NB4 (cell line): ENCODE measurements at regions not wholly inside any gene's neighbourhood (a gene's known extent, or its start where the extent isn't known, plus 50 kb on each side); places are given as distances from the start of the nearest gene placed in this dataset.

Experiments used
- DNase-seq: peaks from one replicate; pipeline ENCODE4 v3.0.0; 2010; ENCODE audit warnings: low read depth
- H3K4me3 ChIP-seq: one replicate; pipeline ENCODE4 v1.5.1; 2011; ENCODE audit warnings: mild to moderate bottlenecking, low read depth, low read length, moderate library complexity
- MYC ChIP-seq: IDR thresholded peaks from 2 replicates; pipeline ENCODE4 v1.6.1; 2011; ENCODE audit warnings: low read depth, low read length
- POLR2A ChIP-seq: IDR thresholded peaks from 2 replicates; pipeline ENCODE4 v1.6.1; 2011; ENCODE audit warnings: mild to moderate bottlenecking; ENCODE audit not compliant: insufficient read length; ENCODE audit errors: extremely low read depth
- TF ChIP-seq, protein P1 (sequence below): IDR thresholded peaks from one replicate; pipeline ENCODE4 v1.5.1; 2012; ENCODE audit warnings: low read depth, low read length
- TF ChIP-seq, protein P2 (sequence below): IDR thresholded peaks from 2 replicates; pipeline ENCODE4 v1.6.1; 2011; ENCODE audit warnings: low read depth, low read length

DNA sequence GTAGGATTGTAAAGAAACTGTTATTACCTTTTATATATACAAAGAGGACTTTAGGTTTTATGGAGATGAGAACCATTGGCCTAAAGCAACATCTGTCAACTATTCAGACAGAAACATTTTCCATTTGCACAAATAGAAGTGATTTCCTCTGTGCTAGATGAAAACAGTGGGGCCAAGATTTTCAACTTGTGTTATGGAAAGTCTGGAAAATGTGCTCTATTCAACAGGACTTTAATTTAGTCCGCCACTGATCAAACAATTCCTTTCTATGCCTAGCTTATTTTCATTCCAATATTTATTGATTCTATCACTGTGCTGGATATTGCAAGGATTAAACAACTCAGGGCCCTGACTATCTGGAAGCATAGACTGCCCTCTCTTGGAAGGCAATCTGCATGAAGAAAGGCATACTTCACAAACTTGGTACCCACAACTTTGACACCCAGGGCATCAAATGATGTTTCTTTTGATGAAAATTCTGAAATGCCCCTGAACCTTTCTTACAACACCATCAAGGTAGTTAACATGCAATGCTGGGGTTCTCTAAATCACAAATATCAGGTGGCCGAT, 126.6 kb upstream of the HMHB1 start:
- TF ChIP-seq MYC: no peak
- TF ChIP-seq, protein P1, sequence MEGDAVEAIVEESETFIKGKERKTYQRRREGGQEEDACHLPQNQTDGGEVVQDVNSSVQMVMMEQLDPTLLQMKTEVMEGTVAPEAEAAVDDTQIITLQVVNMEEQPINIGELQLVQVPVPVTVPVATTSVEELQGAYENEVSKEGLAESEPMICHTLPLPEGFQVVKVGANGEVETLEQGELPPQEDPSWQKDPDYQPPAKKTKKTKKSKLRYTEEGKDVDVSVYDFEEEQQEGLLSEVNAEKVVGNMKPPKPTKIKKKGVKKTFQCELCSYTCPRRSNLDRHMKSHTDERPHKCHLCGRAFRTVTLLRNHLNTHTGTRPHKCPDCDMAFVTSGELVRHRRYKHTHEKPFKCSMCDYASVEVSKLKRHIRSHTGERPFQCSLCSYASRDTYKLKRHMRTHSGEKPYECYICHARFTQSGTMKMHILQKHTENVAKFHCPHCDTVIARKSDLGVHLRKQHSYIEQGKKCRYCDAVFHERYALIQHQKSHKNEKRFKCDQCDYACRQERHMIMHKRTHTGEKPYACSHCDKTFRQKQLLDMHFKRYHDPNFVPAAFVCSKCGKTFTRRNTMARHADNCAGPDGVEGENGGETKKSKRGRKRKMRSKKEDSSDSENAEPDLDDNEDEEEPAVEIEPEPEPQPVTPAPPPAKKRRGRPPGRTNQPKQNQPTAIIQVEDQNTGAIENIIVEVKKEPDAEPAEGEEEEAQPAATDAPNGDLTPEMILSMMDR: no peak
- no peak for TF ChIP-seq POLR2A
- TF ChIP-seq, protein P2, sequence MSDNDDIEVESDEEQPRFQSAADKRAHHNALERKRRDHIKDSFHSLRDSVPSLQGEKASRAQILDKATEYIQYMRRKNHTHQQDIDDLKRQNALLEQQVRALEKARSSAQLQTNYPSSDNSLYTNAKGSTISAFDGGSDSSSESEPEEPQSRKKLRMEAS: no peak
- H3K4me3 ChIP-seq: no peak overlapping the region
- no peak for DNase-seq

DNA sequence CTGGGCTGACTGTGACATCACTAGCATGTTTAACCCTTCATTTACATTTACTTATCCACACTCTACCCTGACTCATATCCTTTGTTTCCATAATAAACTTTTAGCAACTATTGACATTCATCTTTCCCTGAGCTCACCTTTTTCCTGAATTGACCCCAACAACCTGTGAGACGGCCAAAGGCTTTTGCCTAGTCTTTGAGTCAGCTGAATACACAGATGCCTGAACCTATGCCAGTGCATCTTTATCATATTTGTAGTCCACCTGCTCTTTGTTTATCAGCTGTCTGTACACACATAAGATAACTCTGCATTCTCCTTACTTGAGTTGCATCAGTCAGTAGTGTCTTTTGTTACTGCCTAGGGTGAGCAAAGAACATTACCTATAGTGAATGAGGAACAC, 128.5 kb upstream of the HMHB1 start:
- DNase-seq: no peak
- H3K4me3 ChIP-seq: no peak overlapping the region
- TF ChIP-seq POLR2A (no peak), MYC (no peak)
- TF ChIP-seq, protein P1: no peak
- TF ChIP-seq, protein P2: no peak

DNA sequence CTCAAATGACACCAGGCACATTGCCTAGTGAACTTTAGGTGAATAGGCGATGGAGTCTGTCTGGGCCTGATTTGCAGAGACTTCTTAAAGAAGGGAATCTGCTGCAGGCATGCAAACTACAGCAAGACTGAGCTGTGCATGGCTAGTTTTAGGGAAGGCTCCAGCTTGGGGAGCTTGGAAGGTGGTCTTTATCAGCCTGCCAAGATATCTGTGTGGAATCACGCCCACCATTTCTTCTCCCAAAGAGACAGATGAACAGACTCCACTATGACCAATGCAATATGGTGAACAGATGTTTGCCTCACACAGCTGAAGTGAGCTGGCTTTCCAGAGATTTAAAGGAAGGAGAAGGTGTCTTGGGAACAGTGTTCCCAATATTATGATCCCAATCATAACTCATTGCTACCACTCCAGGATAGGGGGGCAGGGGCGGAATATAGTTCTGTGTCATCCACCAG, 129.0 kb upstream of the HMHB1 start:
- no peak for TF ChIP-seq POLR2A
- TF ChIP-seq, protein P1: no peak
- TF ChIP-seq MYC: no peak
- TF ChIP-seq, protein P2: no peak
- DNase-seq: no peak
- no peak overlapping the region for H3K4me3 ChIP-seq

DNA sequence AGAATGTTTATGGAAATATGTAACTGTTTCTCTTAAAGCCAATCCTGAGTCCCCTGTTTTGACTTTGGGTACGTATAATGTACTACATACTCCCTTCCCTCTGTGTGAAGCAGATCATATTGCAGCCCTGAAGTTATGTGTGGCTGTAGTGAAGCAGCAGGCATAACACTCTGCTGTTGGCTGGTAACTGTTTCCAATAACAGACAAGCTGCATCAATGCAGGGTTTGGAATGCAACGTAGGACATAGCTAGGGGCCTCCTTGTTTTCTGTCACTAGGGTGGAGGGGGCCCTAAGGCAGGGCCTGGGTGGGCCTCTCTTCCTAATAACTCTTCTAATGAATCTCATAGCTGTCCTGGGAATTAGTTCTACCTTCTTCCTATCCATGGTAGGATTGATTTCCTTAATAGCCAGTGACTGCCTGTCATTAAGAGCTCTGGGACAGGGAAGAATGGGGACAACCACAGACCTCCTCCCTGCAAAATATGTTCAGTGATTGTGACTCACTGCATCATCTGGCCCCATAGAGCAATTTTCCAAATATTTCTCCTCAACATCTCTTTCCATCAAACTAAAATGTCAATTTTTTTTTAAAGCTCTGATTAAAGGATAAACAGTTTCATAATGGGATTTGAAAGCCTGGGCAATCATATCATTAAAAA, 129.6 kb upstream of the HMHB1 start:
- TF ChIP-seq, protein P1: no peak
- TF ChIP-seq, protein P2: no peak
- TF ChIP-seq POLR2A (no peak), MYC (no peak)
- DNase-seq: no peak
- H3K4me3 ChIP-seq: no peak overlapping the region

DNA sequence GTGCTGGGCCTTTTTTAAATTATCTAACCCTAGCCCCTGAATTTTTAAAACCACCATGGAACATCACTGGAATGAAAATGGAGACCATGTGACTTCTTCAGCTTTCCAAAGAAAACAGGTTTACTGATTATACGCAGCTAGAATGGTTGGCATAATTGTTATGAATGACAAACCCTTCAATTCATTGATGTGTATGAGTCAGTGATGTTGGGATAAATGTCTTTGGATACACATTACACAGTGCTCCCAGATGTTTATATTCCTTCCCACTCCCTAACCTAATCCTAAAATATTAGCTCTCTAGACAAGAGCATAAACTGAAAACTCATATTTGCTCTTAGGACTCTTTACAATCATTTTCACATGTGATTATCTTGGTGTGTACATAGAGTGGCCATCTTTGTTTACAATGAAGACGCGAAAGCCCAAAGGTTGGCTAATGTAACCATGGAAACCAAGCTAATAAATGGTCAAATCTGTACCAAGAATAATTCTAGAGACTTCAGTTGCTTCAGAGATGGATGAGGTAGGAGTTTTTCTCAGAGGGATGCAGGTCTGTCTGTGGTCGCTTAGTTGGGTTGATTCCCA, 131.2 kb upstream of the HMHB1 start:
- no peak for DNase-seq
- TF ChIP-seq POLR2A (no peak), MYC (no peak)
- TF ChIP-seq, protein P2: no peak
- TF ChIP-seq, protein P1: no peak
- H3K4me3 ChIP-seq: no peak overlapping the region
